HG03575 (cell line): ENCODE measurements at regions not wholly inside any gene's neighbourhood (a gene's known extent, or its start where the extent isn't known, plus 50 kb on each side); places are given as distances from the start of the nearest gene placed in this dataset.

Source experiments
- ATAC-seq: cut with Tn5 transposase; IDR thresholded peaks from one replicate; pipeline ENCODE4 v1.9.1; 2021; ENCODE audit not compliant: unreplicated experiment, insufficient number of reproducible peaks, low FRiP score; ENCODE audit errors: extremely low read depth

GRCh38 chr6:145206247-145206907, 528.9 kb downstream of the EPM2A start:
- no peak for ATAC-seq

- ATAC-seq, result no peak
Measured at GRCh38 chr6:145208474-145208873, 526.8 kb downstream of the EPM2A start.

GRCh38 chr6:145209272-145209671, 526.0 kb downstream of the EPM2A start:
- ATAC-seq, result no peak

GRCh38 chr6:145212813-145213212, 522.5 kb downstream of the EPM2A start:
- ATAC-seq, result no peak

- ATAC-seq, result peak; percentile 94
Measured at GRCh38 chr6:145213614-145214013, 521.7 kb downstream of the EPM2A start.

GRCh38 chr6:145214570-145214969, 520.8 kb downstream of the EPM2A start:
- ATAC-seq, result no peak

GRCh38 chr6:145224450-145224849, 510.9 kb downstream of the EPM2A start:
- no peak for ATAC-seq

GRCh38 chr6:145225500-145225899, 509.8 kb downstream of the EPM2A start:
- no peak for ATAC-seq

- no peak for ATAC-seq
Measured at GRCh38 chr6:145227593-145227992, 507.7 kb downstream of the EPM2A start.

- no peak for ATAC-seq
Measured at GRCh38 chr6:145228962-145229582, 506.2 kb downstream of the EPM2A start.

- no peak for ATAC-seq
Measured at GRCh38 chr6:145233955-145234354, 501.4 kb downstream of the EPM2A start.

GRCh38 chr6:145235207-145235606, 500.1 kb downstream of the EPM2A start:
- ATAC-seq, result no peak

GRCh38 chr6:145238787-145239186, 496.5 kb downstream of the EPM2A start:
- ATAC-seq, result no peak

- ATAC-seq, result no peak
Measured at GRCh38 chr6:145241039-145241438, 494.3 kb downstream of the EPM2A start.

GRCh38 chr6:145241721-145242120, 493.6 kb downstream of the EPM2A start:
- no peak for ATAC-seq

GRCh38 chr6:145244349-145245100, 490.8 kb downstream of the EPM2A start:
- no peak for ATAC-seq

- no peak for ATAC-seq
Measured at GRCh38 chr6:145245119-145245518, 490.2 kb downstream of the EPM2A start.

- ATAC-seq, result no peak
Measured at GRCh38 chr6:145247692-145248419, 487.5 kb downstream of the EPM2A start.

- no peak for ATAC-seq
Measured at GRCh38 chr6:145250436-145250835, 484.9 kb downstream of the EPM2A start.

- ATAC-seq, result no peak
Measured at GRCh38 chr6:145252737-145253136, 482.6 kb downstream of the EPM2A start.
